ENCODE measurements at regions not wholly inside any gene's neighbourhood (a gene's known extent, or its start where the extent isn't known, plus 50 kb on each side); places are given as distances from the start of the nearest gene placed in this dataset.

DNA sequence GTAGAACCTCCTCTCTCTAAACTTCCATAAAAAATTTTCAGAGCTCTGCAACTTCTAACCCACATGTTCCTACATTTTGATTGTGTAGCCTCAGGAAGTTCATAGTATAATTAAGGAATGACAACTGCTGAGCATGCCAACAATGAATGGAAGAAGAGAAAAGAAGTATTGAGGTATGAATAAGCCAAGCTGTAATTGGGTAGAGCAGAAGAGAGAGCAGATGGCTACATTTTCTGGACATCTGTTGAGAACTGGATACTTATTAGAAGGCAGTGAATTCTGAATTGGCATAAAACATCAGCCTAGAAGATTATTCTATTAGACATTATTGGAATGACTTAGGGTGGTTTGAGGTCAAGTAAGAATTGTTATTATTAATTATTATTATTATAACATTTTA lies 728.3 kb upstream of the PHF14 start:
- H3K27me3 Mint-ChIP-seq (ENCODE audit: low read depth): no peaks in the 10 kb centered on the region
- H3K9me3 Mint-ChIP-seq: peaks cover 16% of the 10 kb centered on the region
- no peaks in the 10 kb centered on the region for H3K36me3 Mint-ChIP-seq (ENCODE audit: low read depth)
- TF ChIP-seq, protein P1, sequence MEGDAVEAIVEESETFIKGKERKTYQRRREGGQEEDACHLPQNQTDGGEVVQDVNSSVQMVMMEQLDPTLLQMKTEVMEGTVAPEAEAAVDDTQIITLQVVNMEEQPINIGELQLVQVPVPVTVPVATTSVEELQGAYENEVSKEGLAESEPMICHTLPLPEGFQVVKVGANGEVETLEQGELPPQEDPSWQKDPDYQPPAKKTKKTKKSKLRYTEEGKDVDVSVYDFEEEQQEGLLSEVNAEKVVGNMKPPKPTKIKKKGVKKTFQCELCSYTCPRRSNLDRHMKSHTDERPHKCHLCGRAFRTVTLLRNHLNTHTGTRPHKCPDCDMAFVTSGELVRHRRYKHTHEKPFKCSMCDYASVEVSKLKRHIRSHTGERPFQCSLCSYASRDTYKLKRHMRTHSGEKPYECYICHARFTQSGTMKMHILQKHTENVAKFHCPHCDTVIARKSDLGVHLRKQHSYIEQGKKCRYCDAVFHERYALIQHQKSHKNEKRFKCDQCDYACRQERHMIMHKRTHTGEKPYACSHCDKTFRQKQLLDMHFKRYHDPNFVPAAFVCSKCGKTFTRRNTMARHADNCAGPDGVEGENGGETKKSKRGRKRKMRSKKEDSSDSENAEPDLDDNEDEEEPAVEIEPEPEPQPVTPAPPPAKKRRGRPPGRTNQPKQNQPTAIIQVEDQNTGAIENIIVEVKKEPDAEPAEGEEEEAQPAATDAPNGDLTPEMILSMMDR (IDR thresholded peaks at IDR 0.05; ENCODE audit: unreplicated experiment in 3 of 3): no peak
- no peak overlapping the region for H3K27ac Mint-ChIP-seq
- H3K4me1 Mint-ChIP-seq: peaks cover under 1% of the 10 kb centered on the region
- no peak overlapping the region for H3K4me3 Mint-ChIP-seq

DNA sequence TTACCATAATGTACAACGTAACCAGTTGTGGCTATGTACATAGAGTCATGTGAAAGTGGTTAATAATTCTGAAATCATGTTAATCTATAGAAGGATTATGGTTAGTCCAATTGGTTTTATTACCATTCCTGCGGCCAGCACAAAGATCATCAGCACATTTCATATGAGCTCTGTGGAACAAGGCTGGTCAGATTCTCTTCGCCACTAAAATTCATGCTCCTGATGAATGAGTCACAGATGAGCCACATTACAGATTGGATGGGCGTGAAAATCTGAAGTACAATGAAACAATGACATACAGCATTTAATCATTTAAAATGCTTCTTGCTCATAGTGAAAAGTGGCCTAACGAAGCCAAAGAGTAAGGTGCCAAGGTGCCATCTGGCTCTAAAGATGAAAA lies 716.2 kb upstream of the PHF14 start:
- Mint-ChIP-seq H3K27ac (no peak overlapping the region), H3K36me3 (ENCODE audit: low read depth) (no peaks in the 10 kb centered on the region)

DNA sequence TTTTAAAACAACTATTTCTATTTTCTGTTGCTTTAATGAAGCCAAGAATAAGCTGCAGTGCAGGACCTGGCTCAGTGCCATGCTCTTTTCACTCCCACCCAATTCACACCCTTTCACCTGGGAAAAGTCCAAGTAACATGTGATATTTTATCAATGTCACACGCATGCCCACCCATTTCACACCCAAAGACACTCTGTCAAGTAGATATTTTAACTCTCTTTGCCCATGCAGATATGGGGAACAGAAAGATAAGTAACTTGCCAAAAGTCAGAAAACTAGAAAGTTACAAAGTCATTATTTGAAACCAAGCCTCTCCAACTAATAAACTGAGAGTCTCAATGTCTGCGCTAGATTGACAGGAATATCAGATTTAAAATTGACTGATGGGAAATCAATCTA lies 706.7 kb upstream of the PHF14 start:
- H3K36me3 Mint-ChIP-seq (ENCODE audit: low read depth): no peaks in the 10 kb centered on the region
- H3K27ac Mint-ChIP-seq: no peak overlapping the region
- H3K4me3 Mint-ChIP-seq: no peak overlapping the region
- H3K9me3 Mint-ChIP-seq: peaks cover 5% of the 10 kb centered on the region
- H3K4me1 Mint-ChIP-seq: peaks cover 10% of the 10 kb centered on the region
- H3K27me3 Mint-ChIP-seq (ENCODE audit: low read depth): no peaks in the 10 kb centered on the region
- TF ChIP-seq, protein P1 (IDR thresholded peaks at IDR 0.05; ENCODE audit: unreplicated experiment in 3 of 3): no peak

More for the DNA sequence above, 716.2 kb upstream of the PHF14 start:
- H3K4me3 Mint-ChIP-seq: no peak overlapping the region
- peaks cover 2% of the 10 kb centered on the region for H3K9me3 Mint-ChIP-seq
- no peaks in the 10 kb centered on the region for H3K27me3 Mint-ChIP-seq (ENCODE audit: low read depth)
- H3K4me1 Mint-ChIP-seq: no peaks in the 10 kb centered on the region
- TF ChIP-seq, protein P1 (IDR thresholded peaks at IDR 0.05; ENCODE audit: unreplicated experiment in 3 of 3): no peak

DNA sequence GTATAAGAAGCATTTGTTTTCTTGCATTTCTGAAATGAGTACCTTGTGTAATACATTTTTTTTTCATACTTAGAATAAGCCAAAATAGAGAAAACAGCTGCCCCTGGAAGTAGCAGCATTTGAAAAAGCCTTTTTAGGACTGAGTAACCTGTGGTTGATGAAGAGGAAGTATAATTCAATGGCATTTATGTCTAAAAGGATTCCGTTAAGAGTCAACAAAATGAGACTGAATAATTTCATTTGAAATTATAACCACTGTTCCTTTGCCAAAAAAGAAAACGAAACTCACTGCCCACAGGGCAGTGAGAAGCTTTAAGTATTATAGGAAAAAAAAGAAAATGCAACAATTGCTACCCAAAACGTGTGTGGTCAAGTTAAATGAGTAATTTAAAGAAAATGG lies 705.6 kb upstream of the PHF14 start:
- TF ChIP-seq, protein P1 (IDR thresholded peaks at IDR 0.05; ENCODE audit: unreplicated experiment in 3 of 3): no peak
- Mint-ChIP-seq H3K9me3 (peaks cover 9% of the 10 kb centered on the region), H3K27me3 (ENCODE audit: low read depth) (no peaks in the 10 kb centered on the region)

DNA sequence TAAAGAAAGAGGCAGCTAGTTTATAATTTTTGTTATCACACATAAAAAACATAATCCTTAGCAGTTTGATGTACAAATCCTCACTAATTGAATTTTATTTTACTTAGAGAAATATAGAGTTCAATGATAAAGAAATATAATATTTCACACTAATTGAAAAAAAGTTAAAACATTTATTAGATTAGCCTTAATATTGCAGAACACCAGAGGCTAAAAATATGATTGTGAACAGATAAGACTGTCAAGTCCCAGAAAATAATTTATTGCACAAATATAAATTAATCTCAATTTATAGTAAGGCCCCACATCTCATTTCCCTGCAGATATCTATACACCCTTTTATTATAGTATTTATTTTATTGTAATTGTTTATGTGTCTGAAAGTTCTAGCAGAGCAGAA lies 690.8 kb upstream of the PHF14 start:
- no peak overlapping the region for H3K27ac Mint-ChIP-seq

More for the DNA sequence above, 705.6 kb upstream of the PHF14 start:
- peaks cover 10% of the 10 kb centered on the region for H3K4me1 Mint-ChIP-seq
- H3K36me3 Mint-ChIP-seq (ENCODE audit: low read depth): no peaks in the 10 kb centered on the region
- no peak overlapping the region for H3K4me3 Mint-ChIP-seq
- peak overlapping the region in 1 of 3 experiments; percentile 33 for H3K27ac Mint-ChIP-seq

DNA sequence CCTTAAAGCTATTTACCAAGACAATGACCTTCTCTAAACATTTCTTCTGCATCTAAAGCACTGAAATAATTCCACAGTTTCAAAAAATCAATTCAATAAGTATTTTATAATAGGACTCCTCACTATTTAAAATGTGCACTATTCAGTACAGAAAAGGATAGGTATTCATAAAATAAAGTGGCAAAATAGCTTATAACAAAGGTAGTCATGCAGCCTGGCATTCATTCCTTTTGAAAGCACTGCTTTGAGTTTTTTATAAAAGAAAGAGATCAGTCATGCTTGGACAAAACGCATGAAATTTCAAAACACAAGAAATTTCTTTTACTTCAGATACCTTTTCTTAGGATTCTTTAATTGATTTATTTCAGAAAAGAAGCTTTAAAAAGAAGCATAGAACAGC lies 689.7 kb upstream of the PHF14 start:
- H3K4me1 Mint-ChIP-seq: no peaks in the 10 kb centered on the region
- H3K36me3 Mint-ChIP-seq (ENCODE audit: low read depth): no peaks in the 10 kb centered on the region
- TF ChIP-seq, protein P1 (IDR thresholded peaks at IDR 0.05; ENCODE audit: unreplicated experiment in 3 of 3): no peak
- H3K27ac Mint-ChIP-seq: no peak overlapping the region
- no peaks in the 10 kb centered on the region for H3K9me3 Mint-ChIP-seq
- peaks cover 4% of the 10 kb centered on the region for H3K27me3 Mint-ChIP-seq (ENCODE audit: low read depth)
- H3K4me3 Mint-ChIP-seq: no peak overlapping the region

More for the DNA sequence above, 690.8 kb upstream of the PHF14 start:
- H3K36me3 Mint-ChIP-seq (ENCODE audit: low read depth): no peaks in the 10 kb centered on the region
- H3K4me1 Mint-ChIP-seq: no peaks in the 10 kb centered on the region
- no peak overlapping the region for H3K4me3 Mint-ChIP-seq
- no peaks in the 10 kb centered on the region for H3K9me3 Mint-ChIP-seq
- peaks cover 4% of the 10 kb centered on the region for H3K27me3 Mint-ChIP-seq (ENCODE audit: low read depth)
- TF ChIP-seq, protein P1 (IDR thresholded peaks at IDR 0.05; ENCODE audit: unreplicated experiment in 3 of 3): no peak
